ENCODE measurements at regions not wholly inside any gene's neighbourhood (a gene's known extent, or its start where the extent isn't known, plus 50 kb on each side); places are given as distances from the start of the nearest gene placed in this dataset.

GRCh38 chr9:11500780-11501179 lies 888.0 kb upstream of the PTPRD start:
- Histone ChIP-seq H3K9me3 (replicated peaks in 1 of 3) (no peaks in the 10 kb centered on the region), H3K36me3 (replicated peaks in 1 of 2) (no peaks in the 10 kb centered on the region), H3K27ac (no peak overlapping the region), H3K27me3 (no peaks in the 10 kb centered on the region), H3K4me3 (no peak overlapping the region), H3K4me1 (replicated peaks in 1 of 2) (no peaks in the 10 kb centered on the region)
- TF ChIP-seq POLR2A (IDR thresholded peaks at IDR 0.05) (no peak), CTCF (IDR thresholded peaks at IDR 0.05) (no peak)
- DNase-seq: no peak
- WGBS, 4 donors: 84 to 90% (median 86%) methylated on average over 3 to 9 of the region's 9 CpGs
- intact Hi-C loops (cut with DNase I): no loop called here

- 67 to 75% (median 73%) methylated on average over 2 of the region's 2 CpGs for WGBS, 4 donors
- no peaks in the 10 kb centered on the region for H3K4me1 ChIP-seq (replicated peaks in 1 of 2)
- H3K36me3 ChIP-seq (replicated peaks in 1 of 2): no peaks in the 10 kb centered on the region
- no peak overlapping the region for H3K4me3 ChIP-seq
- intact Hi-C loops (cut with DNase I): no loop called here
- no peaks in the 10 kb centered on the region for H3K27me3 ChIP-seq
- no peak for DNase-seq
- H3K9me3 ChIP-seq (replicated peaks in 1 of 3): no peaks in the 10 kb centered on the region
- TF ChIP-seq POLR2A (IDR thresholded peaks at IDR 0.05): no peak
- no peak for TF ChIP-seq CTCF (IDR thresholded peaks at IDR 0.05)
- H3K27ac ChIP-seq: no peak overlapping the region
Measured at GRCh38 chr9:11506980-11507379, 894.2 kb upstream of the PTPRD start.

- Histone ChIP-seq H3K9me3 (replicated peaks in 1 of 3) (no peaks in the 10 kb centered on the region), H3K27me3 (no peaks in the 10 kb centered on the region), H3K4me1 (replicated peaks in 1 of 2) (no peaks in the 10 kb centered on the region), H3K36me3 (replicated peaks in 1 of 2) (no peaks in the 10 kb centered on the region), H3K27ac (no peak overlapping the region), H3K4me3 (no peak overlapping the region)
- TF ChIP-seq POLR2A (IDR thresholded peaks at IDR 0.05): no peak
- no peak for TF ChIP-seq CTCF (IDR thresholded peaks at IDR 0.05)
- no peak for DNase-seq
- intact Hi-C loops (cut with DNase I): no loop called here
Measured at GRCh38 chr9:11537566-11537965, 924.8 kb upstream of the PTPRD start.

- no peak for TF ChIP-seq CTCF (IDR thresholded peaks at IDR 0.05)
- TF ChIP-seq POLR2A (IDR thresholded peaks at IDR 0.05): no peak
- Histone ChIP-seq H3K36me3 (replicated peaks in 1 of 2) (no peaks in the 10 kb centered on the region), H3K4me3 (peak overlapping the region in 1 of 4 donors; percentile 9), H3K27ac (no peak overlapping the region), H3K9me3 (replicated peaks in 1 of 3) (no peaks in the 10 kb centered on the region), H3K4me1 (replicated peaks in 1 of 2) (no peaks in the 10 kb centered on the region), H3K27me3 (no peaks in the 10 kb centered on the region)
- intact Hi-C loops (cut with DNase I): no loop called here
- no peak for DNase-seq
Measured at GRCh38 chr9:11542781-11543180, 930.0 kb upstream of the PTPRD start.
